GM18498 (cell line): ENCODE measurements at regions not wholly inside any gene's neighbourhood (a gene's known extent, or its start where the extent isn't known, plus 50 kb on each side); places are given as distances from the start of the nearest gene placed in this dataset.

Source experiments
- ATAC-seq: cut with Tn5 transposase; IDR thresholded peaks from one replicate; pipeline ENCODE4 v1.9.1; 2021; ENCODE audit warnings: mild to moderate bottlenecking, moderate library complexity; ENCODE audit not compliant: unreplicated experiment

DNA sequence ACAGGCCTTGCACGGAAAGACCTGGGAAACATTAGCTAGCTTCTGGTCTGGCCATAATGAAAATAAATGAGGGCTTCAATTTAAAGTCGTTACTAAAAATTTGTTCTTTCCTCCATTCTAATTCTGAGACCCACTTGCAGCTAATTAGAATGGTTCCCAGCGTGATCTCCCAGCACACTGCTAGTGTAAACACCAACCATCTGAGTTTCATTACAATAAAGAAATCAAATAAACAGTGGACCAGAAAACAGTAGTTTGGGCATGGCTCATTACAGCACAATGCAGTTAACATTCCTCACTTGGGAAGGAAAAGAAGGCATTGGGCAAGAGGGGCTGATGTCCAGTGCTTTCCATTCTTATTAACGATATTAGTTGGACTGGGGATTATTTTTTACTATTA lies 410.9 kb upstream of the SOX9 start:
- ATAC-seq: no peak

- ATAC-seq: no peak
Observed at GRCh38 chr17:71710816-71711215, 410.0 kb upstream of the SOX9 start.

GRCh38 chr17:71713846-71714245 lies 407.0 kb upstream of the SOX9 start:
- no peak for ATAC-seq

- no peak for ATAC-seq
Observed at GRCh38 chr17:71724339-71724738, 396.5 kb upstream of the SOX9 start.

GRCh38 chr17:71725811-71726210 lies 395.0 kb upstream of the SOX9 start:
- no peak for ATAC-seq

DNA sequence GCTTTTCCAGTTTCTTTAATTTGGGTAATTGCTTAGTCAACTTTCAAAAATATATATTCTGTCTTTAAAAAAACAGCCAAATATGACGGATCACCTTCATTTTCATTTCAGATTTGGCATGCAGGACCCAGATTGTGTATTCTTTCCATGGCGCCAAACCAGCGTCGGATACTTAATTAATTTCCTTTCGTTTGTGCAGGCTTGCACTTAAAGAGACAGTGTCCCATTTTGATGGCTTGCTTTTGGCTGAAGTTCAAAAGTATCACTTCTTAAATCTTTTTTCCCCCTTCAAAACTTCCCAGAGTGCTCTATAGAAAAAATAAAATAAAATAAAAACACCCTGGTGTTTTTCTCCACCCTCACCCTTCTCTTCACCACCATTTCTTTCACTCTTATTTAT lies 394.5 kb upstream of the SOX9 start:
- ATAC-seq: no peak

GRCh38 chr17:71727292-71727691 lies 393.5 kb upstream of the SOX9 start:
- no peak for ATAC-seq

DNA sequence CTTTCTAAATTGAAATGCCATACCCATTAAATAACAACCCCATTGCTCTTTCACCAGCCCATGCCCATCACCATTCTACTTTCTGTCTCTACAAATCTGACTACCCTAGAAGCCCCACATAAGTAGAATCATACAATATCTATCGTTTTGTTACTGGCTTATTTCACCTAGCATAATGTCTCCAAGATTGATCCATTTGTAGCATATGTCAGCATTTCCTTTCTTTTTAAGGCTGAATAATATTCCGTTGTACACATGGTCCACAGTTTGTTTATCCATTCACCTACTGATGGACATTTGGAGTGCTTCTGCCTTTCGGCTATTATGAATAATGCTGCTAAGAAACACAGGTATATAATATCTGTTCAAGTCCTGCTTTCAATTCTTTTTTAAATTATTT lies 393.1 kb upstream of the SOX9 start:
- no peak for ATAC-seq

DNA sequence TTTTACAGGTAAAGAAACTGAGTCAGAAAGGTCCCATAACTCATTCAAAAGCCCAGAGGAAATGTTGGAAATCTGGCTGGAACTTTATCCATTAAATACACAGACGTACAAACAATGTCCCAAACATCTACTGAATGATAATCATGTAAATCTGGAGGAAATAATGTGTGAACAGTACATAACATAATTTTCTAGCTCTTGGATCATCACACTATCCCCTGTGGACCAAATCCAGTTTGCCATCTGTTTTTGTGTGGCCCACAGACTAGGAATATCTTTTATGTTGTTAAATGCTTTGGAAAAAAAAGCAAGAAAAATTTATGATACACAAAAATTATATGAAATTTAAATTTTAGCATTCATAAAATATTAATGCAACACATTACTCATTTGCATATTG lies 389.9 kb upstream of the SOX9 start:
- ATAC-seq: no peak

- no peak for ATAC-seq
Observed at GRCh38 chr17:71735893-71736292, 384.9 kb upstream of the SOX9 start.

DNA sequence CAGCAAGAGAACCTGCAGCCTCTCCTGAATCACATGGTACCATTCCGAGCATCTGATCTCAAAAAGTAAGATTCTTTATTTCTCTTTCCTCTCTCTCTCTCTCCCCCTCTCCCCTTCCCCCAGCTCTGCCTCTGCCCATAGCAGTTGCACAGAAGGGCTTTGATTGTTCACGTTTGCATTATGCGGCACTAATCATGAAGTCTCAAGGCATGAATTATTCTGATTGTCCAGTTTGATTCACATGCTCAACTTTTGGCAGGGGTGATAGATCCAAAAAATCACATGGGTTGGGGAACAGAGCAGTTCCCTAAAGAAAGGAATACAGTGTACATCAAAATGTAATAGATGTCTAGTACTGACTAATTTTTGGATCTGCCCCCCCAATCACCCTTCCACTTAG lies 380.0 kb upstream of the SOX9 start:
- ATAC-seq: no peak

- ATAC-seq: no peak
Observed at GRCh38 chr17:71741836-71742235, 379.0 kb upstream of the SOX9 start.

DNA sequence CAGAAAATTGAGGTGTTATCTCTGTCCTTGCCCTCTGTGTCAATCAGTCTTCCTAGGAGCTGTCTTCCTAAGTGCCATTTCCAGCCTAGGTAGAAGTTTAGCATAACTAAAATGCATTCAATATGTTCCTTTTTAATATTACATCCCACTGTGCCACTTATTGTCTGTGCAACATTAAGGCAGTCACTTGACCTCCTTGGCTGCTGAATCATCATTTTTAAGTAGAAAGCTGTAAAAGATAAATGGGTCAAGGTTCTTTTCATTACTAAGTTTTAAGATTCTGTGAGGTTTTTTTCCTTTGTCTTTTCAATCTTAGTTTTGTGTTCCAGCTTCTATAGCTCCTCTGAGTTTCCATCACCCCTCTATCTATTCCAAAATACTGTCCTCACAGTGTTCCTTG lies 371.9 kb upstream of the SOX9 start:
- ATAC-seq: no peak

DNA sequence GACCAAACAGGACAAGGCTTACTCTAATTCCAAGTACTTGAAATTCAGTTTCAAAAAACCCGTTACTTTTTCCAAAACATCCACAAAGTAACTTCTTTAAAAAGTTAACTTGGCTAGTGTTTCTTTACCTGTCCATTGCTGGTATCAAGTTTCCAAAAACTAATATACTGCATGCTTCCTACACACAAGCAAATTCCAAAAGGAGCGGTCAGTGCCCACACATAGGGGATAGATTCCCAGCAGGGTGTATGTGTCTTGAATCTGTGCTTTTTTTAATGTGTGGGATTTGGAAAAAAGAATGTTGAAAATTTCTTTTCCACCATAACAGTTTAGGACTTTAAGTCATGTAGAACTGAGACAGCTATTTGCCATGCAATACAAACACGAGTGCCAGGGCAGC lies 367.8 kb upstream of the SOX9 start:
- no peak for ATAC-seq

DNA sequence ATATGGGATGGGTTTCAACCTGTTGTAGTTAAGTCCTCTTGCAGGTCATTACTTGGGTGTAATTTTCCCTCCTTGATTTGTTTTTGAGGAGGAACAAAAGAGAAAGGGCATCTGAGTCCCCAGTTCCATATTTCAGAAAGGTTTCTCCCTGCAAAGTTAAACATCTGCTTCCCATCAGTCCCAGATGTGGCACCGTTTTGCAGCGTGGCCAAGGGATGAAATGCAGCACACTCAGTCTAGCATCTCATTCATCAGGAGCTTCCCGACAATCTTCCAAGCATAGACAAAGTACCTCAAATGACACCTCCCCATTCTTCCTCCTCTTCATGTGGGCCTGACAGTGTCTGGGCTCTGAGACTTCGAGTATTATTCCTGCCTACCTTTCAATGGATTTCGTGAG lies 363.7 kb upstream of the SOX9 start:
- ATAC-seq: no peak

- ATAC-seq: no peak
Observed at GRCh38 chr17:71757956-71758355, 362.9 kb upstream of the SOX9 start.

- no peak for ATAC-seq
Observed at GRCh38 chr17:71759422-71760060, 361.3 kb upstream of the SOX9 start.

DNA sequence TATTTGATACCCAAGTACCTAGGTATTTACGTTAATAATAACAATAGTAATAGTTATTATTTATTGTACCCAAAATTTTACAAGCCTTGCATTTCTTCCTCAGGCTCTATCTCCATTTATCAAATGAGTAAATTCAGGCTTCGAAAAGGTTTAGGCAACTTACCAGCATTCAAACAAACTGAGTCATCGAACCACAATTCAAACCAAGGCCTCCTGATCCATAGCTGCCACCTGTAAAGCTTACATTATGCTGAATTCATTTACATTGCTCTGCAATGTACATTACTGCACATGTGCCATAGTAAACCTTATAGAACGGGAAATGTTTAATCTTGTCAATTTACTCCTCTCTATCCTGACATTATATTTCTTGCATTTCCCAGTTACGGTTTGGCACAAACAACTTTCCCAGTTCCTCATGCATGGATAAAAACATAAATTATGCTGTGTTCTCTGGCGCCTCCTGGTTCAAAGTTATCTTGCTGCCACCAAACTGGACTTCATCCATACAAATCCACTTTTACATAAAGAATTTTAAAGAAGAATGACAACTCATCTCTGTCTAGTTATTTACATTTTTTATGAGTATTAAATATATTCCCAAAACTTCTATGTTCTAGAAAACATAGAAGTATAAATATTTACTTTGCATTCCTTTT lies 360.6 kb upstream of the SOX9 start:
- ATAC-seq: no peak

GRCh38 chr17:71762526-71762925 lies 358.3 kb upstream of the SOX9 start:
- no peak for ATAC-seq

GRCh38 chr17:71764505-71764904 lies 356.3 kb upstream of the SOX9 start:
- no peak for ATAC-seq

- ATAC-seq: no peak
Observed at GRCh38 chr17:71765437-71765836, 355.4 kb upstream of the SOX9 start.

GRCh38 chr17:71769850-71770249 lies 351.0 kb upstream of the SOX9 start:
- no peak for ATAC-seq

GRCh38 chr17:71777048-71777640 lies 343.7 kb upstream of the SOX9 start:
- no peak for ATAC-seq
